HG02763 (cell line): ENCODE measurements at regions not wholly inside any gene's neighbourhood (a gene's known extent, or its start where the extent isn't known, plus 50 kb on each side); places are given as distances from the start of the nearest gene placed in this dataset.
"Not testable (repeated sequence)": the region's sequence is repeated elsewhere in the genome, so short reads cannot be mapped to it uniquely, and the experiment has no call there.

Experiments
- ATAC-seq: cut with Tn5 transposase; IDR thresholded peaks from one replicate; pipeline ENCODE4 v1.9.1; 2021; ENCODE audit warnings: mild to moderate bottlenecking, moderate library complexity; ENCODE audit not compliant: unreplicated experiment

- no peak for ATAC-seq
Observed at GRCh38 chr5:109580225-109580624, 109.5 kb upstream of the MAN2A1 start.

- ATAC-seq, result no peak
Observed at GRCh38 chr5:109575506-109575905, 114.2 kb upstream of the MAN2A1 start.

GRCh38 chr5:109574985-109575384, 114.7 kb upstream of the MAN2A1 start:
- ATAC-seq, result no peak

- ATAC-seq, result no peak
Observed at GRCh38 chr5:109573766-109574165, 116.0 kb upstream of the MAN2A1 start.

- no peak for ATAC-seq
Observed at GRCh38 chr5:109573256-109573655, 116.5 kb upstream of the MAN2A1 start.

GRCh38 chr5:109571785-109572184, 117.9 kb upstream of the MAN2A1 start:
- ATAC-seq, result no peak

- ATAC-seq, result no peak
Observed at GRCh38 chr5:109570362-109570874, 119.3 kb upstream of the MAN2A1 start.

GRCh38 chr5:109567374-109568044, 122.2 kb upstream of the MAN2A1 start:
- no peak for ATAC-seq

- no peak for ATAC-seq
Observed at GRCh38 chr5:109566361-109566760, 123.4 kb upstream of the MAN2A1 start.

GRCh38 chr5:109563739-109564138, 126.0 kb upstream of the MAN2A1 start:
- no peak for ATAC-seq

- no peak for ATAC-seq
Observed at GRCh38 chr5:109563189-109563588, 126.5 kb upstream of the MAN2A1 start.

GRCh38 chr5:109562441-109562840, 127.3 kb upstream of the MAN2A1 start:
- ATAC-seq, result no peak

GRCh38 chr5:109561447-109561846, 128.3 kb upstream of the MAN2A1 start:
- ATAC-seq, result no peak

GRCh38 chr5:109560554-109560953, 129.2 kb upstream of the MAN2A1 start:
- ATAC-seq, result no peak

GRCh38 chr5:109558952-109559351, 130.8 kb upstream of the MAN2A1 start:
- no peak for ATAC-seq

- ATAC-seq, result no peak
Observed at GRCh38 chr5:109558364-109558763, 131.4 kb upstream of the MAN2A1 start.

- no peak for ATAC-seq
Observed at GRCh38 chr5:109553846-109554245, 135.9 kb upstream of the MAN2A1 start.

- not testable (repeated sequence) for ATAC-seq
Observed at GRCh38 chr5:109551234-109551633, 138.5 kb upstream of the MAN2A1 start.

- no peak for ATAC-seq
Observed at GRCh38 chr5:109550077-109550476, 139.7 kb upstream of the MAN2A1 start.

- no peak for ATAC-seq
Observed at GRCh38 chr5:109546461-109546860, 136.7 kb upstream of the PJA2 start.

GRCh38 chr5:109544873-109545272, 135.1 kb upstream of the PJA2 start:
- not testable (repeated sequence) for ATAC-seq

GRCh38 chr5:109538692-109539091, 128.9 kb upstream of the PJA2 start:
- ATAC-seq, result not testable (repeated sequence)

- not testable (repeated sequence) for ATAC-seq
Observed at GRCh38 chr5:109535090-109535489, 125.3 kb upstream of the PJA2 start.
